ENCODE measurements at regions not wholly inside any gene's neighbourhood (a gene's known extent, or its start where the extent isn't known, plus 50 kb on each side); places are given as distances from the start of the nearest gene placed in this dataset.

DNA sequence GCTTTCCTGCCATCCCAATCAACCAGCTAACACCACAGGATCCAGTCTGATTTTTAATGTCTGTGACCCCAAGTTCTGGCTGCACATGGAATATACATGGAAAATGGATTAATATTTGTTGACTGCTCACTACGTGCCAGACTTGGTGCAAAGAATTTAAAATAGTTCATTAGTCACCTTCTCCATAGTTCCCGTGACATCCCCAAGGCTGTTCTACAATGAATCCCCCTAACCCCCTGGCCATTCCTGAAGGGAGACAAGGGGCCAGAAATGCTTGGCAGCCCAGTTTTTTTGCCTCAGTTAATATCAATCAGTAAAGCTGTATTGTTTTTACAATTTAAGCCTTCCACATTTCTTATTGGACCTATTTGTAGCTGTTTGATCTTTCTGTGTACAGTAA is 71.0 kb upstream of the ST3GAL5 start:
- TF ChIP-seq, protein P1, sequence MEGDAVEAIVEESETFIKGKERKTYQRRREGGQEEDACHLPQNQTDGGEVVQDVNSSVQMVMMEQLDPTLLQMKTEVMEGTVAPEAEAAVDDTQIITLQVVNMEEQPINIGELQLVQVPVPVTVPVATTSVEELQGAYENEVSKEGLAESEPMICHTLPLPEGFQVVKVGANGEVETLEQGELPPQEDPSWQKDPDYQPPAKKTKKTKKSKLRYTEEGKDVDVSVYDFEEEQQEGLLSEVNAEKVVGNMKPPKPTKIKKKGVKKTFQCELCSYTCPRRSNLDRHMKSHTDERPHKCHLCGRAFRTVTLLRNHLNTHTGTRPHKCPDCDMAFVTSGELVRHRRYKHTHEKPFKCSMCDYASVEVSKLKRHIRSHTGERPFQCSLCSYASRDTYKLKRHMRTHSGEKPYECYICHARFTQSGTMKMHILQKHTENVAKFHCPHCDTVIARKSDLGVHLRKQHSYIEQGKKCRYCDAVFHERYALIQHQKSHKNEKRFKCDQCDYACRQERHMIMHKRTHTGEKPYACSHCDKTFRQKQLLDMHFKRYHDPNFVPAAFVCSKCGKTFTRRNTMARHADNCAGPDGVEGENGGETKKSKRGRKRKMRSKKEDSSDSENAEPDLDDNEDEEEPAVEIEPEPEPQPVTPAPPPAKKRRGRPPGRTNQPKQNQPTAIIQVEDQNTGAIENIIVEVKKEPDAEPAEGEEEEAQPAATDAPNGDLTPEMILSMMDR (IDR thresholded peaks at IDR 0.05) = no peak
- TF ChIP-seq POLR2AphosphoS5 (IDR thresholded peaks at IDR 0.05) (no peak), POLR2A (IDR thresholded peaks at IDR 0.05) (no peak)

All from upper lobe of left lung (tissue), 4 donors.